ENCODE measurements at regions not wholly inside any gene's neighbourhood (a gene's known extent, or its start where the extent isn't known, plus 50 kb on each side); places are given as distances from the start of the nearest gene placed in this dataset.

DNA sequence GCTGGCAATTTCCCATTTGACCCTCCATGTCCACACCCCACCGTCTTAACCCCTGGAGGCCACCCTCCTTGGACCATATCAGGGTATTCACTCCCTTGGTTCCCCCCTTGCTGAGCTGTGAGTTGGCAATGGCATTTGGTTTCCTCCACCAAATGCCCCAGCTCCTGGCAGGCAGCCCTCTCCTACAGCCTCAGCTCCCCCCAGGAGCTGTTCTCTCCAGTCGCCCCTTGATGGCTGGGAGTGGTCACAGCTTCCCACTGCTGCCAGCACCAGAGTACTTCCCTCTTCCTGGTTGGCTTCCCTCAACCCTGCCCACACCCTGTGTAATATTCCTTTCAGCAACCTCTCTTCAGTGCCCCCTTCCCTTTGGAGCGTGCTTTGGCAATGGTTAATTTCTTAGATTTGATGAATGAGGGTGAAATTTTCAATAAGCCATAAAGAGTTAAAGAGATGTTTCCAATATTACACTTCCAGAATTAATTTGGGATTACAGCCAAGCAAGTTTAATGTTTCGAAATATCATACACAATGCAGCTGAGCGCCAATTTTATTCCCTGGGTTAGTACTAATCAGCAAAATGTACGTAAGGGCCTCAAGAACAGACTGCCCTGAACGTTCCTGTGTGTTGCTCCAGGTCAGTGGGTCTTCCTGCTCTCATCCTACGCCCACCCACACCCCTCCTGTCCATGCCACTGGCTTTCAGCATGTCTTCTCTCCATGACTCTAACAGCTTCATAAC, 207.1 kb upstream of the NFE2L3 start:
- Histone ChIP-seq H3K79me2 (ENCODE audit: low read depth) (no peaks in the 10 kb centered on the region), H3K4me2 (no peak overlapping the region), H3K27me3 (ENCODE audit: insufficient read depth, low read depth) (peaks cover 15% of the 10 kb centered on the region; the same call in 1 of the 2 replicates), H3K36me3 (ENCODE audit: low read depth) (no peaks in the 10 kb centered on the region), H4K20me1 (ENCODE audit: insufficient read depth) (no peaks in the 10 kb centered on the region), H3K27ac (no peak overlapping the region), H3K4me3 (no peak overlapping the region), H3K4me1 (replicated peaks; ENCODE audit: insufficient read depth) (0 out of 2 replicates have a peak, but pooled peaks cover 5% of the 10 kb centered on the region), H3F3A (ENCODE audit: insufficient read depth, low read depth) (peaks cover 5% of the 10 kb centered on the region; the same call in 1 of the 2 replicates), H3K9me3 (ENCODE audit: insufficient read depth, low read depth) (no peaks in the 10 kb centered on the region), H3K9me2 (ENCODE audit: insufficient read depth) (no peaks in the 10 kb centered on the region), H2AFZ (no peak overlapping the region)
- ChIA-PET CTCF (no interaction called here), POLR2A (ENCODE audit: unreplicated experiment) (no interaction called here)
- no TSS peak for BruUV-seq (replicated peaks)
- TF ChIP-seq EZH2 (IDR thresholded peaks at IDR 0.05; ENCODE audit: low read depth): no peak
- no peak for DNase-seq
- intact Hi-C loops (cut with micrococcal nuclease; ENCODE audit: unreplicated experiment): no loop called here

DNA sequence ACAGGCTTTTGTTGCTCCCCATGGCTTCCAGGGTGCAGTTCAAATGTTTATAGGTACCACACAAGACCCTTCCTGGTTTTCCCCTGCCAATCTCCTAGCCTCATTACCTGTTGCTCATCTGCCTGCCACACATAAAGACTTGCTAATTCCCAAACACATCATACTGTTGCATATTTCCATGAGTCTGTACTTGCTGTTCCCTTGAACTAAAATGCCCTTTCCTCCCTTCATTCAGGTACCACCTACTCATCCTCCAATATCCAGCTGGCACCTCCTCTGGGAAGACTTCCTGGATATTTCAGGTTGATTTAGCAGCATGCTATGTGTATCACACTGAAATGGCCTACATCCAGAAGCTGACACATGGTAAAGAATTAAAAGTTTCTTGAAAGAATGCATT, 206.4 kb upstream of the NFE2L3 start:
- BruUV-seq (replicated peaks): no TSS peak
- Histone ChIP-seq H3K4me2 (no peak overlapping the region), H4K20me1 (ENCODE audit: insufficient read depth) (no peaks in the 10 kb centered on the region), H3K79me2 (ENCODE audit: low read depth) (no peaks in the 10 kb centered on the region), H3K27me3 (ENCODE audit: insufficient read depth, low read depth) (peaks cover 10% of the 10 kb centered on the region; the same call in 1 of the 2 replicates), H3K27ac (no peak overlapping the region), H3K4me1 (replicated peaks; ENCODE audit: insufficient read depth) (0 out of 2 replicates have a peak, but pooled peaks cover 5% of the 10 kb centered on the region), H3F3A (ENCODE audit: insufficient read depth, low read depth) (peaks cover 5% of the 10 kb centered on the region; the same call in 1 of the 2 replicates), H2AFZ (no peak overlapping the region), H3K9me2 (ENCODE audit: insufficient read depth) (no peaks in the 10 kb centered on the region), H3K4me3 (no peak overlapping the region), H3K9me3 (ENCODE audit: insufficient read depth, low read depth) (no peaks in the 10 kb centered on the region), H3K36me3 (ENCODE audit: low read depth) (no peaks in the 10 kb centered on the region)
- POLR2A ChIA-PET (ENCODE audit: unreplicated experiment): no interaction called here
- TF ChIP-seq CTCF (conservative IDR thresholded peaks at IDR 0.05): no peak
- TF ChIP-seq EZH2 (IDR thresholded peaks at IDR 0.05; ENCODE audit: low read depth): no peak
- CTCF ChIA-PET: interaction anchor here (0.6 kb wide), 1 partner anchor 765 kb away, joined by 3 read pairs; no protein-coding TSS in a partner anchor
- intact Hi-C loops (cut with micrococcal nuclease; ENCODE audit: unreplicated experiment): no loop called here
- DNase-seq: no peak

DNA sequence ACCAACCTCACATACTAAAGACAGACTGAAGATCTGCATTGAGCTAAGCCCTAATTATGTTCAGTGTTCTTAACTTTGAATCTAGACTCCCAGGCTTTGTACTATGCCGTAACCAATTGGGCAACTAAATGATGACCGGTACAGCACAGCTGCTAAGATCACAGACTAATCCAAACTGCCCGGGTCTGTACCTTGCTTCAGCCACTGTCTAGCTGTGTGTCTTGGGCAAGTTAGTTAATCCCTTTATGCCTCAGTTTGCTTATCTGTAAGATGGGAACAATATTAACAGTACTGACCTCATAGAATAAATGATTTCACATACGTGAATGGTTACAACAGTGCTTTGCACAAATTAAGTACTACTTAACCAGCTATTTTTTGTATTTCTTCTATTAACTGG, 205.8 kb upstream of the NFE2L3 start:
- ChIA-PET CTCF (interaction anchor here (0.6 kb wide), 1 partner anchor 766 kb away, joined by 3 read pairs; no protein-coding TSS in a partner anchor), POLR2A (ENCODE audit: unreplicated experiment) (no interaction called here)
- Histone ChIP-seq H2AFZ (no peak overlapping the region), H4K20me1 (ENCODE audit: insufficient read depth) (no peaks in the 10 kb centered on the region), H3K79me2 (ENCODE audit: low read depth) (no peaks in the 10 kb centered on the region), H3K9me3 (ENCODE audit: insufficient read depth, low read depth) (no peaks in the 10 kb centered on the region), H3K4me3 (no peak overlapping the region), H3K4me1 (replicated peaks; ENCODE audit: insufficient read depth) (no peaks in the 10 kb centered on the region), H3K9me2 (ENCODE audit: insufficient read depth) (no peaks in the 10 kb centered on the region), H3K27me3 (ENCODE audit: insufficient read depth, low read depth) (peaks cover 7% of the 10 kb centered on the region; the same call in 1 of the 2 replicates), H3F3A (ENCODE audit: insufficient read depth, low read depth) (peaks cover 5% of the 10 kb centered on the region; the same call in 1 of the 2 replicates), H3K36me3 (ENCODE audit: low read depth) (no peaks in the 10 kb centered on the region), H3K27ac (no peak overlapping the region), H3K4me2 (no peak overlapping the region)
- BruUV-seq (replicated peaks): no TSS peak
- TF ChIP-seq CTCF (conservative IDR thresholded peaks at IDR 0.05): no peak
- TF ChIP-seq EZH2 (IDR thresholded peaks at IDR 0.05; ENCODE audit: low read depth): no peak
- DNase-seq: no peak
- intact Hi-C loops (cut with micrococcal nuclease; ENCODE audit: unreplicated experiment): no loop called here
